H9 (cell line): ENCODE measurements at regions not wholly inside any gene's neighbourhood (a gene's known extent, or its start where the extent isn't known, plus 50 kb on each side); places are given as distances from the start of the nearest gene placed in this dataset.

Experiments used
- DNase-seq: peaks from one replicate; pipeline ENCODE4 v3.0.0-alpha.2; 2017
- H2AFZ ChIP-seq: one replicate; pipeline ENCODE4 v1.6.1; 2013; ENCODE audit warnings: mild to moderate bottlenecking, low read length, control low read depth, moderate library complexity
- H2AK5ac ChIP-seq: 2 replicates; pipeline ENCODE4 v1.6.1; 2013; ENCODE audit warnings: low read length, control low read depth, mixed read lengths; ENCODE audit not compliant: insufficient read length
- H2BK120ac ChIP-seq: one replicate; pipeline ENCODE4 v1.6.1; 2013; ENCODE audit warnings: low read depth, mild to moderate bottlenecking, low read length, control low read depth, inconsistent platforms; ENCODE audit not compliant: poor library complexity, severe bottlenecking
- H2BK12ac ChIP-seq: 2 replicates; pipeline ENCODE4 v1.6.1; 2013; ENCODE audit warnings: low read length, control low read depth, mixed read lengths, low read depth; ENCODE audit not compliant: insufficient read length
- H2BK15ac ChIP-seq: 2 replicates; pipeline ENCODE4 v1.6.1; 2013; ENCODE audit warnings: low read depth, low read length, control low read depth
- H2BK20ac ChIP-seq: one replicate; pipeline ENCODE4 v1.6.1; 2013; ENCODE audit warnings: low read depth, mild to moderate bottlenecking, low read length, control low read depth, inconsistent platforms; ENCODE audit not compliant: poor library complexity, severe bottlenecking
- H2BK5ac ChIP-seq: 2 replicates; pipeline ENCODE4 v1.6.1; 2013; ENCODE audit warnings: low read length, control low read depth, mixed read lengths; ENCODE audit not compliant: insufficient read length
- H3K14ac ChIP-seq: 2 replicates; pipeline ENCODE4 v1.6.1; 2013; ENCODE audit warnings: low read length, control low read depth; ENCODE audit not compliant: insufficient read depth
- H3K18ac ChIP-seq: 2 replicates; pipeline ENCODE4 v1.6.1; 2013; ENCODE audit warnings: low read depth, mild to moderate bottlenecking, mixed read lengths, low read length, control low read depth; ENCODE audit not compliant: insufficient read length
- H3K23ac ChIP-seq: 2 replicates; pipeline ENCODE4 v1.6.1; 2013; ENCODE audit warnings: low read length, control low read depth, mixed read lengths, low read depth; ENCODE audit not compliant: insufficient read length
- H3K23me2 ChIP-seq: 2 replicates; pipeline ENCODE4 v1.6.1; 2013; ENCODE audit warnings: low read depth, mild to moderate bottlenecking, mixed read lengths, low read length, control low read depth; ENCODE audit not compliant: insufficient read length, poor library complexity, severe bottlenecking
- H3K27ac ChIP-seq: 2 replicates; pipeline ENCODE4 v1.5.1; 2013; ENCODE audit warnings: low read length, control low read depth, mixed read lengths, low read depth; ENCODE audit not compliant: insufficient read length
- H3K27me3 ChIP-seq: 2 replicates; pipeline ENCODE4 v1.6.1; 2013; ENCODE audit warnings: low read length, control low read depth, inconsistent platforms; ENCODE audit not compliant: insufficient read depth
- H3K4ac ChIP-seq: 2 replicates; pipeline ENCODE4 v1.6.1; 2013; ENCODE audit warnings: low read depth, mild to moderate bottlenecking, control low read depth, inconsistent platforms, low read length, moderate library complexity
- H3K4me1 ChIP-seq: 2 replicates; pipeline ENCODE4 v1.6.1; 2013; ENCODE audit warnings: low read length, control low read depth, inconsistent platforms; ENCODE audit not compliant: insufficient read depth
- H3K4me2 ChIP-seq: 2 replicates; pipeline ENCODE4 v1.6.1; 2013; ENCODE audit warnings: low read length, control low read depth, mixed read lengths; ENCODE audit not compliant: insufficient read length, insufficient read depth
- H3K56ac ChIP-seq: 2 replicates; pipeline ENCODE4 v1.6.1; 2013; ENCODE audit warnings: low read depth, mild to moderate bottlenecking, mixed read lengths, low read length, control low read depth; ENCODE audit not compliant: insufficient read length
- H3K79me1 ChIP-seq: 2 replicates; pipeline ENCODE4 v1.6.1; 2013; ENCODE audit warnings: low read depth, mild to moderate bottlenecking, moderate library complexity, low read length, control low read depth, inconsistent platforms; ENCODE audit not compliant: insufficient read depth, poor library complexity, severe bottlenecking
- H3K79me2 ChIP-seq: 2 replicates; pipeline ENCODE4 v1.6.1; 2013; ENCODE audit warnings: low read length, control low read depth, inconsistent platforms; ENCODE audit not compliant: insufficient read depth
- H3K9ac ChIP-seq: 2 replicates; pipeline ENCODE4 v1.6.1; 2013; ENCODE audit warnings: low read length, control low read depth, mixed read lengths; ENCODE audit not compliant: insufficient read length; ENCODE audit errors: extremely low read depth
- H3K9me3 ChIP-seq: one replicate; pipeline ENCODE4 v1.6.1; 2013; ENCODE audit warnings: low read depth, low read length, inconsistent platforms; ENCODE audit not compliant: control insufficient read depth
- H3T11ph ChIP-seq: one replicate; pipeline ENCODE4 v1.6.1; 2013; ENCODE audit warnings: mild to moderate bottlenecking, low read length, control low read depth, inconsistent platforms
- H4K20me1 ChIP-seq: one replicate; pipeline ENCODE4 v1.6.1; 2013; ENCODE audit not compliant: control insufficient read depth, insufficient read length, insufficient read depth
- H4K5ac ChIP-seq: 2 replicates; pipeline ENCODE4 v1.6.1; 2013; ENCODE audit warnings: low read depth, mild to moderate bottlenecking, mixed read lengths, low read length, control low read depth; ENCODE audit not compliant: insufficient read length
- H4K8ac ChIP-seq: replicated peaks from 2 replicates; pipeline ENCODE4 v1.6.1; 2013; ENCODE audit warnings: low read length, control low read depth, mixed read lengths, low read depth; ENCODE audit not compliant: insufficient read length
- H4K91ac ChIP-seq: 2 replicates; pipeline ENCODE4 v1.6.1; 2013; ENCODE audit warnings: low read depth, mild to moderate bottlenecking, moderate library complexity, mixed read lengths, low read length, control low read depth; ENCODE audit not compliant: insufficient read length
- H3K27ac Mint-ChIP-seq, 3 experiments: 2 replicates in 2 of 3; 3 replicates in 1 of 3; pipeline ENCODE4 v1.8.0; 2020 to 2021; ENCODE audit warnings: mixed read lengths in 3 of 3, mild to moderate bottlenecking in 1 of 3, moderate library complexity in 1 of 3
- H3K27me3 Mint-ChIP-seq: 2 replicates; pipeline ENCODE4 v1.8.0; 2021; ENCODE audit warnings: low read depth, mild to moderate bottlenecking, moderate library complexity, mixed read lengths
- H3K36me3 Mint-ChIP-seq, 3 experiments: 2 replicates in 2 of 3; 3 replicates in 1 of 3; pipeline ENCODE4 v1.8.0; 2020 to 2021; ENCODE audit warnings: low read depth in 3 of 3, mixed read lengths in 3 of 3; ENCODE audit not compliant: insufficient read depth in 1 of 3
- H3K4me1 Mint-ChIP-seq, 2 experiments: 2 replicates each; pipeline ENCODE4 v1.8.0; 2020; ENCODE audit warnings: mixed read lengths in 2 of 2
- H3K4me3 Mint-ChIP-seq, 2 experiments: 2 replicates in 1 of 2; 3 replicates in 1 of 2; pipeline ENCODE4 v1.8.0; 2020 to 2021; ENCODE audit warnings: mild to moderate bottlenecking in 2 of 2, mixed read lengths in 2 of 2, moderate library complexity in 1 of 2
- H3K9me3 Mint-ChIP-seq, 2 experiments: 2 replicates in 1 of 2; 3 replicates in 1 of 2; pipeline ENCODE4 v1.8.0; 2020; ENCODE audit warnings: mild to moderate bottlenecking in 2 of 2, mixed read lengths in 2 of 2, moderate library complexity in 1 of 2
- WGBS: extraction: QIAGEN DNeasy Blood & Tissue Kit; methylation state at CpG from one replicate; pipeline ENCODE4 v1.1.7; 2013; ENCODE audit warnings: missing lambda C conversion rate, low lambda C conversion rate, mixed read lengths; ENCODE audit not compliant: insufficient read length; ENCODE audit errors: extremely low coverage; 5-methylcytosine and 5-hydroxymethylcytosine counted together
- TF ChIP-seq, protein P1 (sequence below): fragments of 200-600 bp; sonication (generic); conservative IDR thresholded peaks from 3 replicates; pipeline ENCODE4 v1.8.0; 2021; ENCODE audit warnings: antibody characterized with exemption, mild to moderate bottlenecking

DNA sequence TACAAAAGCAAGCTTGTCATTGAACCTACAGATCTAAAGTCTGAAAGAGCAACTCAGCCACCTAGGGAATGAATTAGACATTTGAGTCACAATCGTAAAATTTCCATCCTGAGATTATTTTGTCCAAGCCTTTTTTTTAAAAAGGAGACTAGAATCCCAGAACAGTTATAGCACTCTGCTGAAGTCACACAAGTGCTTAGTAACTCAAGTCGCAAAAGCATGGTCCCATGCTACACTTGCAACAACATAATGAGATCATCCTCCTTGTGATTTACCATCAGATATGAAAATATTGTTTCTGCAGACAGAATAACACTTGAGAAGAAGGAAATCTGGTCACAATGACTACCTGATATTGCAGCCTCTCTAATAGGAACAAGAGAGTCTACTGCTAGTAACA, 106.7 kb downstream of the ZIC4 start:
- no peak overlapping the region for H3K27ac ChIP-seq
- H3K56ac ChIP-seq: no peak overlapping the region
- H3K23ac ChIP-seq: no peak overlapping the region
- H3K36me3 Mint-ChIP-seq: no peaks in the 10 kb centered on the region
- H3K4me2 ChIP-seq: no peak overlapping the region
- no peaks in the 10 kb centered on the region for H3K27me3 Mint-ChIP-seq
- H3K4me3 Mint-ChIP-seq: no peak overlapping the region
- H4K20me1 ChIP-seq: no peaks in the 10 kb centered on the region
- H3K14ac ChIP-seq: no peak overlapping the region
- H3K27ac Mint-ChIP-seq: no peak overlapping the region
- no peak overlapping the region for H2AFZ ChIP-seq
- H2AK5ac ChIP-seq: no peak overlapping the region
- no peak overlapping the region for H2BK120ac ChIP-seq
- H3K79me1 ChIP-seq: no peaks in the 10 kb centered on the region
- H4K5ac ChIP-seq: no peak overlapping the region
- no peak overlapping the region for H2BK12ac ChIP-seq
- TF ChIP-seq, protein P1, sequence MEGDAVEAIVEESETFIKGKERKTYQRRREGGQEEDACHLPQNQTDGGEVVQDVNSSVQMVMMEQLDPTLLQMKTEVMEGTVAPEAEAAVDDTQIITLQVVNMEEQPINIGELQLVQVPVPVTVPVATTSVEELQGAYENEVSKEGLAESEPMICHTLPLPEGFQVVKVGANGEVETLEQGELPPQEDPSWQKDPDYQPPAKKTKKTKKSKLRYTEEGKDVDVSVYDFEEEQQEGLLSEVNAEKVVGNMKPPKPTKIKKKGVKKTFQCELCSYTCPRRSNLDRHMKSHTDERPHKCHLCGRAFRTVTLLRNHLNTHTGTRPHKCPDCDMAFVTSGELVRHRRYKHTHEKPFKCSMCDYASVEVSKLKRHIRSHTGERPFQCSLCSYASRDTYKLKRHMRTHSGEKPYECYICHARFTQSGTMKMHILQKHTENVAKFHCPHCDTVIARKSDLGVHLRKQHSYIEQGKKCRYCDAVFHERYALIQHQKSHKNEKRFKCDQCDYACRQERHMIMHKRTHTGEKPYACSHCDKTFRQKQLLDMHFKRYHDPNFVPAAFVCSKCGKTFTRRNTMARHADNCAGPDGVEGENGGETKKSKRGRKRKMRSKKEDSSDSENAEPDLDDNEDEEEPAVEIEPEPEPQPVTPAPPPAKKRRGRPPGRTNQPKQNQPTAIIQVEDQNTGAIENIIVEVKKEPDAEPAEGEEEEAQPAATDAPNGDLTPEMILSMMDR: no peak
- peak overlapping the region; percentile 6 for H3T11ph ChIP-seq
- no peak for DNase-seq
- H4K8ac ChIP-seq: no peak overlapping the region
- H3K9me3 Mint-ChIP-seq: no peaks in the 10 kb centered on the region; a peak in 1 of 5 replicates
- no peak overlapping the region for H2BK20ac ChIP-seq
- H3K27me3 ChIP-seq: no peaks in the 10 kb centered on the region
- peaks cover 5% of the 10 kb centered on the region; the same call in 1 of the 2 replicates for H3K4me1 ChIP-seq
- H3K4me1 Mint-ChIP-seq: peaks cover 10 to 12% of the 10 kb centered on the region in 2 experiments
- H3K79me2 ChIP-seq: no peaks in the 10 kb centered on the region
- H3K18ac ChIP-seq: no peak overlapping the region
- H2BK5ac ChIP-seq: no peak overlapping the region
- no peak overlapping the region for H3K4ac ChIP-seq
- WGBS: no CpG with 5 or more reads among the region's 2 CpGs
- H2BK15ac ChIP-seq: no peak overlapping the region
- no peaks in the 10 kb centered on the region for H3K23me2 ChIP-seq
- H3K9ac ChIP-seq: no peak overlapping the region
- no peak overlapping the region for H4K91ac ChIP-seq
- no peaks in the 10 kb centered on the region for H3K9me3 ChIP-seq
